GM21390 (cell line): ENCODE measurements at regions not wholly inside any gene's neighbourhood (a gene's known extent, or its start where the extent isn't known, plus 50 kb on each side); places are given as distances from the start of the nearest gene placed in this dataset.

ENCODE experiments used
- ATAC-seq: cut with Tn5 transposase; IDR thresholded peaks from one replicate; pipeline ENCODE4 v1.9.1; 2021; ENCODE audit not compliant: unreplicated experiment

- ATAC-seq, result no peak
Measured at GRCh38 chr2:8159966-8160603, 521.8 kb upstream of the ID2 start.

- no peak for ATAC-seq
Measured at GRCh38 chr2:8160959-8161358, 520.9 kb upstream of the ID2 start.

DNA sequence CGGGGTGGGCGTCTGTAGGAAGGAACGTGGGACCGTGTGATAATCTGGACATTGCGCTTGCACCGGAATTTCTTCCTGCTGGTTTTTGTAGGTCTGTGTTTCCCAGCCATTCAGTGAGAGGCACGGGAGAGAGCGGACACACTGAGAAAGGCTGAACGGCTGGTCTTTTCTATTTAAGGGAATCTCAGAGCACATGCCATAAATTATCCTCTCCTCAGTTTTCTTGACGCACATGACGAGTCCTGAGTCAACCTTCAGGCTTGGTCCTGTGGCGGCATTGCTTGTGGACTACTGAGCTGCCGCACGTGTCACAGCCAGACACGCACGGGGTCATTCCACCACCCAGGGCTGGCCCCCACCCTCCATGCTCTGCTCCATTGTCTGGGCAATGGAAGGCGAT, 519.3 kb upstream of the ID2 start:
- no peak for ATAC-seq

GRCh38 chr2:8165550-8165949, 516.3 kb upstream of the ID2 start:
- ATAC-seq, result no peak

- no peak for ATAC-seq
Measured at GRCh38 chr2:8168022-8168717, 513.7 kb upstream of the ID2 start.

DNA sequence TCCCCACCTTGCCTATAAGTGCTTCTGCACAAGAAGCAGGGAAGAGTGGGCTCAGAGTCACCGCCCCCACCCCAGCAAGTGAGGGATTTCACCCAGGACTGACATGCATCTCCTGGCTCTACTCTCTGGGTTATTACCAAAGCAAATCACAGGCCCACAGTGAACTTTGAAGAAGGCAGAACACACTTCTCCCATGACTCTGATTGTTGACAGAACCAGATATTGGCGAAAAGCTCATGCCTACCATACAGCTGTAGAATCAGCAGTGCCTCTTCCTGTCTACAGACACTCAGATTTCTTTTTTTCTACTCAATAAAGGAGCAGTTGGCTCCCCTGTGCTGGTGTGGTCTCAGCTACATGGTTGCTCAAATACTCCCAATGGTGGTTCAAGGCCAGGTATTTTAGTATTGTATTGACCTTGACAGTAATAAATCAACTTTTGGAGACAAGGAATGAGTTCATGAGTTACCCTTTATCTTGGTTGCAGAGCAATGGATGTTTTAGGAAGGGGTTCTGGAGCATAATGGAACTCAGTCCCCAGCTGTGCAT, 512.9 kb upstream of the ID2 start:
- no peak for ATAC-seq

GRCh38 chr2:8169443-8169842, 512.4 kb upstream of the ID2 start:
- no peak for ATAC-seq

DNA sequence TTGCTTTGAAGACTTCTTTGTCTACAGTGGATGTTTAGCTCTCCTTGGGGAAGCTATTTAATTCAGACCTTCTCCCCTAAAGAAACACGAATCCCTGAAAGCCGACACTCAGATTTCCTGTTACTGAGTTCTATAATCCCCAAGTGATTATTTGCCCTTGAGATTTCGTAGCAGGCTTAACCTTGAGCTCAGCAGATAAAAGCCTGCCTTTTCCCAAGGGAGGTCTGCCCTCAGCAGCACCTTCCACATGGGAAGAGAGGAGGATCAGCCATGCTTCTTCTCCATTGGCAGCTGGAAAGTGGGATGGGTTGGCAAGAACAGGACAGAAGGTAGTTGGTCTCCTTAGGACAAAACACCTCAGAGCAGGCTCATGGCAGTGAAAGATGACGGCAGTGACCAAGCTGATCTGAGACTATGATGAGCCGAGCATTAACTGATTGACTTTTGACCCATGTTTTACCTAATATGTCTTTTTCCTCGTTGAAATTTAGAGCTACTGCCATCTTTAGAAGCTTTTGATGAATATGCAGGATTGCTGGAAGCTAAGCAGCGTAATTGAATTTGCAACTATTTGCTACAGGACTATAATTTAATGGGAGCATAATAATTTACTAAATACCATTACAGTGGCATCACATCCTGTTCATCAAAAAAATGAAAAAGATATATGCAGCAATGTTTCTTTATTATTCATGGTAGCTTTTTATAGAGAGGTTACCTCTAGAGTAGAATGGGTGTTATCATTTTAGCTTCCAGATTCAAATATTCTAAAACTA, 511.1 kb upstream of the ID2 start:
- no peak for ATAC-seq

GRCh38 chr2:8171608-8172007, 510.2 kb upstream of the ID2 start:
- ATAC-seq, result no peak

DNA sequence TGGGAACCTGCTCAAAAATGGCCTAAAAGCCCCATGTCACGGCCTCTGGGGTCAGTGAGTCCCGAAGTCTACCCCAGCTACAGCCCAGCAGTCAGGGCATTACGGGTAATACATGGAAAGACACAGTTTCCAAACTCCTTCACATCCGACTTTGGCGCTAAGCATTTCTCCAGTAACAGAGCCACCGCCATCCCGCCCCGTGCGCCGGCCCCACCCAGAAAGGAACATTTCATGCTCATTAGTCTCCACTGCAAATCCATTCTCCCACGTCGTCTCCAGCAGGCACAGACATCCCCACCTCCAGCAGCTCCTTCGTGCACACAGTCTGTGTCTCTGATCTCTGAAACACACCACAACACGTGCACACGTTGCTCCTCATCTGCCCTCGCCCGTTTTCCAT, 509.2 kb upstream of the ID2 start:
- ATAC-seq, result no peak

DNA sequence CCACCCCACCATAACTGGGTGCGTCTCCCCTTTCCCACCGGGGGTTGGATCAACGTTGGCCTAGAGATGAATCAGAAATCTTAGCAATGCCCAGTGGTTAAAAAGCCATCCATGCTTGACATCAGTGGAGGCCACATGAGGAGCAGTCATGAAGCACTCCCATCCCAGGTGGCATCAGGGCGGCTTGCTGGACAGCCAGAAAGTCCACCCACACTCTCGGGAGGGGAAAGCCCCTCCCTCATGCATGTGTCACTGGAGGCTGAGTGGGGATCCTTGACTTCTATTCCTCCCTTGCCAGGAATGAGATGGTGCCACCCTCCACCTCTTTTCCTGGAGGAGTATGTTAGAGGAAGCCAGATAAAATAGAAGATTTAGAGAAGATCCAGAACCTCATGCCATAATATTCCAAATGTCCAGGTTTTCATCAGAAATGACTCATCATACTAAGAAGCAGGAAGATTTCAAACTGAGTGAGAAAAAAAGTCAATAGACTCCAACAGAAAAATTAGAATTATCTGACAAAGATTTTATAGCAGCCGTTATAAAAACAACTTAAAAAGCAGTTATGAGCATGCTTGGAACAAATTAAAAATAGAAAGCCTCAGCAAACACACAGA, 507.1 kb upstream of the ID2 start:
- ATAC-seq, result no peak

DNA sequence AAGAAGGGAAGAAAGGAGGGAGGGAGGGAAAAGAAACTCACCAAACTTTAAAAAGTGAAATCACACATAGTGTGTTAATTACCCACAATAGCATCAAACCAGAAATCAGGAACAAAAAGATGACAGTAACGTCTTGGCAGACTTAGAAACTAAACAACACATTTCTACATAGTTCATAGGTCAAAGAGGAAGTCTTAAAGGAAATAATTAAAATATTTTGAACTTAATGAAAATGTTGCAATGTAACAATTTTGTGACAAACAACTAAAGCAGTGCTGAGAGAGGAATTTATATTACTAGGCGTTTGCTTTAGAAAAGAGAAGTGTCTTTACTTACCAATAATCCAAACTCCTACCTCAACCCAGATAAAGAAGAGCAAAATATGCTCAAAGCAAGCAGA, 505.0 kb upstream of the ID2 start:
- no peak for ATAC-seq

- ATAC-seq, result no peak
Measured at GRCh38 chr2:8177566-8177965, 504.3 kb upstream of the ID2 start.

GRCh38 chr2:8178911-8179310, 502.9 kb upstream of the ID2 start:
- ATAC-seq, result no peak

DNA sequence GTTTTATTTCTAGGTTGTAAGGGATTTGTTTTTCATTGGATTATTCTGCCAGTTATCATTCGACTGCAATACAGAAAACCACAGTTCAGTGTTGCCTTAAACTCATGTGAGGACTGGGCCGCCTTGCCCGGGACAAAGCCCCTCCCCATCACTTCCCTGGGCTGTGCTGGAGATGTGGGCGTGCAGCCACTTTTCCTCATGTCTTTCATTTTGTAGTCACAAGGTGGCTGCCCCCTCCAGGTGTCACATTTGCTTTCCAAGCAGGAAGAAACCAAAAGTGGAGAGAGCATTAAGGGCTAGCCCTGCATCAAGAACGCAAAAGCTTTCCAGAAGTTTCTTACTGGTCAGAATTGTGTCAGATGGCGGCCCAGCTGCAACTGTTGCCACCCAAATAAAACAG, 492.5 kb upstream of the ID2 start:
- no peak for ATAC-seq

DNA sequence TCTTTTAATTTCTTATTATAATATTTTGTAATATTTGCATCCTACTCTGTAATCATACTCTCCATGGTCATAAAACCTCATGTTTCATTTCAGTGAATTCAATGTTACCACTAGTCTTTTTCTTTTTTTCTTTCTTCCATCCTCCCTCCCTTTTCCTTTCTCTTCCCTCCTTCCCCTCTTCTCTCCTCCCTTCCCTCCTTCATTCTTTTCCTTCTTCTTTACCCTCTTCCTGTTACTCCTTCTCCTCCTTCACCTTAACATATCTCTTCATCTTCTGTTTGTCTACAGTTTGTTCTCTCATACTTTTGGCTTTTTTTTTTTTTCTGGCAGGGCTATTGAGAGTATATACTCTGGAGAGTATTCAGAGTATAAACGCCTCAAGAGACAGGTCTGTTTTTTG, 491.6 kb upstream of the ID2 start:
- no peak for ATAC-seq

- ATAC-seq, result no peak
Measured at GRCh38 chr2:8191427-8191826, 490.4 kb upstream of the ID2 start.

GRCh38 chr2:8193146-8193545, 488.7 kb upstream of the ID2 start:
- no peak for ATAC-seq

DNA sequence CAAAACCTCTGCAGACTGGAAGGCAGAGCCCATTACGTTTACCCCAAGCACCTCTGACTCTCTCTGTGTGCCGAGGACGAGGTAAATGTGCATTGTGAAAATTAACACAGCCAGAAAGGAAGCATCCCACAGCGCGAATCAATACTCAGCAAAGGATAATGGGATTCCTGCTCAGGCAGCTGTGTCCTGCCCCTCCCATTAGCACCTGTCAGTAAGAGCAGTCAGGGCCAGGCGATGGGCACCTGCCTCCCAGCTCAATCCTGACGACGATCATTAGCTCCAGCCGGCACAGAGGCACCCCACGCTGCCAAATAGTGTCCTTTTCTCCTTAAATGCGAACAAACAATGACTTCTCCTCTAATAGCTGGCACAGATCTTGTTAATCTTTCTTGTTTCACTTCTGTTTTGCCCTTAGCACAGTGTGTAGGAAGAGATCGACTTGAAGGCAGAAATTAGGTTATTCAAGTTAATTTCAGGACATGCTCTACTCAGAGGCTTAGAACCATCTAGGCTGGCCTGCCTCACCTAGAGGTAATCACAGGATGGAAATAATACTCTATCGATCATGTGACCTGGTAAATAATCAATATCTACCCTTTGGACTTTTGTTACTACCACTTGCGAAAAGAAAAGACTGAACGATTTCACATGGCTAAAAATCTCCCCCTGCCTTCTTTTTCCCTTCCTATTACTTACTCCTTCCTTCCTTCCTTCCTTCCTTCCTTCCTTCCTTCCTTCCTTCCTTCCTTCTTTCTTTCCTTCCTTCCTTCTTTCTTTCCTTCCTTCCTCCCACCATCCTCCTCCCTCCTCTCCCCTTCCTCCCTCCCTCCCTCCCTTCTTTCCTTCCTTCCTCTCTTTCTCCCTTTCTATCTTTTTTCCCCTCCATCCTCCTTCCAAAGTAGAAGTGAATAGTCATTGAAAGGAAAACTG, 487.9 kb upstream of the ID2 start:
- ATAC-seq, result no peak

DNA sequence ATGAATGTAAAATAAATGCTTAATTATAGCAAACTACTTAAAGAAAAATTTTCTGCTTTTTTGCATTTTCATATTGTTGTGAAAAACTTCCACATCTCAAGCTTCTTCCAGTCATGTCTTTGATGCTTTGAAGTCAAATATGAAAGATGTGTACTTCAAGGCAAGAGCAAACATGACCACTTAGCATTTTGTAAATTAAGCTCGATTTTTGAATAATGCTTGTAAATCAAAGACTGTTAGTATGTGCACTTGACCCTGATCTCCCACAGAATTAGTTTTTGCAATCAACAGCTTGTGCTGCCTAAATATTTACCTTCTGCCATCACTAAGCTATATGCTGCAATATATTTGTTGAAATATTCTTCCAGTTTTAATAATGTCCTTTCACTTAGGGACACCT, 486.1 kb upstream of the ID2 start:
- no peak for ATAC-seq
